ENCODE measurements at regions not wholly inside any gene's neighbourhood (a gene's known extent, or its start where the extent isn't known, plus 50 kb on each side); places are given as distances from the start of the nearest gene placed in this dataset.
"Not testable (repeated sequence)": the region's sequence is repeated elsewhere in the genome, so short reads cannot be mapped to it uniquely, and the experiment has no call there.

DNA sequence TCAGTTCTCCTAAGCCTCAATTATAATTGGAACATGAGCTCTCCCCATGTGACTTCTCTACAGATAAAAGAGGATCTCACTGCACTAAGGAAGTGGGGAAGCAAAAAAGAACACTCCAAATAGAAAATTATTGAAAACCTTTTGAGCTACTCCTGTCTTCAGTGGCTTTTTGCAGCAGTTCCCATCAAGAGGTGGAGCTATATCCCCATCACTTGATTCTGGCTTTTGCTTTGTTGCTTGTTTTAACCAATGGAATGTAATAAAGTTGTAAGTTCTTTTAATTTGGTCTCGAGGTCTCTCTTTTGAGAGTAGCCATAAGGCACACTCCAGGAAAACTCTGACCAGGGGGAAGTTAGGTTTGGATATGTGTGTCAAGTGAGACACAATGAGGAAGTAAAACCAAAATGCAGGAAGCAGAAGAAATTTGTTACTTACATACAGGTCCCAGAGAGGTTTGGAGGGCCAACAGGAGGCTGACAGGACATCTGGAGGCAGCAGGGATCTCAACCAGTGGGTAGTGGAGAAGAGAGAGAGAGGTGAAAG is 569.4 kb downstream of the HTR7 start:
- 15 to 47% (median 21%) methylated on average over 1 of the region's 1 CpG for WGBS, 5 donors
- H3K27ac ChIP-seq: no peak overlapping the region

DNA sequence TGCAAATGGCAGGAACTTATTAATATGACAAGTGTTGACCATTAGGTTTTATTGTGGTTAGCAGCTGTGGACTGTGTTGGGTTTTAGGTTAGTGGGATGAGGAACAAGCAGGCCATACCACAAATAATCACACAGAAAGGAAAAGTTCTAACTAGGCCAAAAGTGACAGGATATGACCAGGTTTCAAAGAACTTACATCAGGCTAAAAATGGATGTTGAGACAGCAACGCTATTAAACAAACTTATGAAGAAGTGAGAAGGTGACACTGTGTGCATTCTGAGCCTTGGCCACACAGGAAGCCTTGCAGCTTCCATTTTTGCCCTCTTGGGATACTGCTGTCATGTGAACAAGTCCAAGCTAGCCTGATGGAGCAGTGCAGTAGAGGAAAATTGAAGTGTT is 568.8 kb downstream of the HTR7 start:
- no peaks in the 10 kb centered on the region for H3K9me3 ChIP-seq
- H3K27me3 ChIP-seq: no peaks in the 10 kb centered on the region
- no peak overlapping the region for H3K4me3 ChIP-seq
- H3K27ac ChIP-seq: no peak overlapping the region
- H3K36me3 ChIP-seq: no peaks in the 10 kb centered on the region
- TF ChIP-seq POLR2A (IDR thresholded peaks at IDR 0.05) (no peak), POLR2AphosphoS5 (IDR thresholded peaks at IDR 0.05) (no peak), EP300 (IDR thresholded peaks at IDR 0.05) (no peak)
- TF ChIP-seq, protein P1, sequence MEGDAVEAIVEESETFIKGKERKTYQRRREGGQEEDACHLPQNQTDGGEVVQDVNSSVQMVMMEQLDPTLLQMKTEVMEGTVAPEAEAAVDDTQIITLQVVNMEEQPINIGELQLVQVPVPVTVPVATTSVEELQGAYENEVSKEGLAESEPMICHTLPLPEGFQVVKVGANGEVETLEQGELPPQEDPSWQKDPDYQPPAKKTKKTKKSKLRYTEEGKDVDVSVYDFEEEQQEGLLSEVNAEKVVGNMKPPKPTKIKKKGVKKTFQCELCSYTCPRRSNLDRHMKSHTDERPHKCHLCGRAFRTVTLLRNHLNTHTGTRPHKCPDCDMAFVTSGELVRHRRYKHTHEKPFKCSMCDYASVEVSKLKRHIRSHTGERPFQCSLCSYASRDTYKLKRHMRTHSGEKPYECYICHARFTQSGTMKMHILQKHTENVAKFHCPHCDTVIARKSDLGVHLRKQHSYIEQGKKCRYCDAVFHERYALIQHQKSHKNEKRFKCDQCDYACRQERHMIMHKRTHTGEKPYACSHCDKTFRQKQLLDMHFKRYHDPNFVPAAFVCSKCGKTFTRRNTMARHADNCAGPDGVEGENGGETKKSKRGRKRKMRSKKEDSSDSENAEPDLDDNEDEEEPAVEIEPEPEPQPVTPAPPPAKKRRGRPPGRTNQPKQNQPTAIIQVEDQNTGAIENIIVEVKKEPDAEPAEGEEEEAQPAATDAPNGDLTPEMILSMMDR (IDR thresholded peaks at IDR 0.05): no peak
- intact Hi-C loops (cut with DNase I; ENCODE audit: low total_unique reads): no loop called here
- 46 to 63% (median 50%) methylated on average over 1 of the region's 1 CpG for WGBS, 5 donors
- no peaks in the 10 kb centered on the region for H3K4me1 ChIP-seq
- peak in 1 of 2 donors; percentile 35 for DNase-seq

More for the DNA sequence above, 569.4 kb downstream of the HTR7 start:
- peak in 1 of 2 donors; percentile 57 for DNase-seq
- intact Hi-C loops (cut with DNase I; ENCODE audit: low total_unique reads): no loop called here
- no peaks in the 10 kb centered on the region for H3K4me1 ChIP-seq
- no peak for TF ChIP-seq POLR2A (IDR thresholded peaks at IDR 0.05)
- no peak for TF ChIP-seq POLR2AphosphoS5 (IDR thresholded peaks at IDR 0.05)
- TF ChIP-seq EP300 (IDR thresholded peaks at IDR 0.05): no peak
- TF ChIP-seq, protein P1 (IDR thresholded peaks at IDR 0.05): no peak
- no peaks in the 10 kb centered on the region for H3K9me3 ChIP-seq
- no peaks in the 10 kb centered on the region for H3K36me3 ChIP-seq
- H3K27me3 ChIP-seq: no peaks in the 10 kb centered on the region
- H3K4me3 ChIP-seq: no peak overlapping the region

DNA sequence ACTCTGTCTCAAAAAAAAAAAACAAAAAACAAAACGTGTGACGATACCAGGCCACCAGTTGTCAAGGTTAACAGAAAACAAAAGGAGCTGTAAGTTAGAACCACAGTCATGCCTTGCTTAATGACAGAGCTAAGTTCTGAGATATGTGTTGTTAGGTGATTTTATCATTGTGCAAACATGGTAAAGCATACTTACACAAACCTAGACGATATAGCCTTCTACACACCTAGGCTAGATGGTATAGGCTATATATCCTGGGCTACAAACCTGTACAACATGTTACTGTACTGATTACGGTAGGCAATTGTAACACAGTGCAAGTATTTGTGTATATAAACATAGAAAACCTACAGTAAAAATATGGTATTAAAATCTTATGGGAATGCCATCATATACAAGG is 564.2 kb downstream of the HTR7 start:
- intact Hi-C loops (cut with DNase I; ENCODE audit: low total_unique reads): no loop called here
- TF ChIP-seq EP300 (IDR thresholded peaks at IDR 0.05): no peak
- TF ChIP-seq POLR2A (IDR thresholded peaks at IDR 0.05): no peak
- TF ChIP-seq, protein P1 (IDR thresholded peaks at IDR 0.05): no peak
- TF ChIP-seq POLR2AphosphoS5 (IDR thresholded peaks at IDR 0.05): no peak
- peak in 1 of 2 donors; percentile 51 for DNase-seq
- Histone ChIP-seq H3K4me3 (no peak overlapping the region), H3K27me3 (no peaks in the 10 kb centered on the region), H3K27ac (no peak overlapping the region), H3K4me1 (no peaks in the 10 kb centered on the region), H3K9me3 (no peaks in the 10 kb centered on the region), H3K36me3 (no peaks in the 10 kb centered on the region)
- 27 to 51% (median 36%) methylated on average over 4 of the region's 4 CpGs for WGBS, 5 donors

DNA sequence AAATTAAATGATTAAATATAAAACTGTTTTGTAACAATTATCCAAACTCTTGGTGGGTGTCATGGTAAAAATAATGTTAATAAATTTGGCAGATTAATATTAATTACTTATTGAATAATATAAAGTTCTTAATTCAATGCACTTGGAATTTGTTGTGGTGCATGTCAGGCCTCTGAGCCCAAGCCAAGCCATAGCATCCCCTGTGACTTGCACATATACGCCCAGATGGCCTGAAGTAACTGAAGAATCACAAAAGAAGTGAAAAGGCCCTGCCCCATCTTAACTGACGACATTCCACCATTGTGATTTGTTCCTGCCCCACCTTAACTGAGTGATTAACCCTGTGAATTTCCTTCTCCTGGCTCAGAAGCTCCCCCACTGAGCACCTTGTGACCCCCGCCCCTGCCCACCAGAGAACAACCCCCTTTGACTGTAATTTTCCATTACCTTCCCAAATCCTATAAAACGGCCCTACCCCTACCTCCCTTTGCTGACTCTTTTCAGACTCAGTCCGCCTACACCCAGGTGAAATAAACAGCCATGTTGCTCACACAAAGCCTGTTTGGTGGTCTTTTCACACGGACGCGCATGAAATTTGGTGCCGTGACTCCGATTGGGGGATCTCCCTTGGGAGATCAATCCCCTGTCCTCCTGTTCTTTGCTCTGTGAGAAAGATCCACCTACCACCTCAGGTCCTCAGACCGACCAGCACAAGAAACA is 562.9 kb downstream of the HTR7 start:
- WGBS, 5 donors: 83 to 90% (median 87%) methylated on average over 10 to 11 of the region's 11 CpGs
- H3K36me3 ChIP-seq; intact Hi-C loops (cut with DNase I; ENCODE audit: low total_unique reads); H3K27ac ChIP-seq; DNase-seq; H3K9me3 ChIP-seq; H3K4me3 ChIP-seq; H3K4me1 ChIP-seq; H3K27me3 ChIP-seq: not testable (repeated sequence)

DNA sequence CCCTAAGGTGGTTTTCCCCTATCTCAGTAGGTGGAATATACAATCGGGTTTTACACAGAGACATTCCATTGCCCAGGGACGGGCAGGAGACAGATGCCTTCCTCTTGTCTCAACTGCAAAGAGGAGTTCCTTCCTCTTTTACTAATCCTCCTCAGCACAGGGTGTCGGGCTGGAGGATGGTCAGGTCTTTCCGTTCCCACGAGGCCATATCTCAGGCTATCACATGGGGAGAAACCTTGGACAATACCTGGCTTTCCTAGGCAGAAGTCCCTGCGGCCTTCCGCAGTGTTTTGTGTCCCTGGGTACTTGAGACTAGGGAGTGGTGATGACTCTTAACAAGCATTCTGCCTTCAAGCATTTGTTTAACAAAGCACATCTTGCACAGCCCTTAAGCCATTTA is 555.8 kb downstream of the HTR7 start:
- H3K4me1 ChIP-seq; H3K27ac ChIP-seq; intact Hi-C loops (cut with DNase I; ENCODE audit: low total_unique reads); H3K36me3 ChIP-seq; H3K9me3 ChIP-seq; H3K27me3 ChIP-seq; DNase-seq; H3K4me3 ChIP-seq: not testable (repeated sequence)
- WGBS, 5 donors: 42 to 46% (median 46%) methylated on average over 7 of the region's 7 CpGs
